Uterus (tissue), 2 donors: ENCODE measurements at regions not wholly inside any gene's neighbourhood (a gene's known extent, or its start where the extent isn't known, plus 50 kb on each side); places are given as distances from the start of the nearest gene placed in this dataset.

ENCODE experiments used
- CTCF ChIP-seq, 4 experiments: fragments of 200-600 bp in 2 of 4; fragments of 450-650 bp in 2 of 4; sonication (generic) in 2 of 4; IDR thresholded peaks; one replicate each; pipeline ENCODE4 v1.5.1; 2016 to 2019; ENCODE audit warnings: antibody characterized with exemption in 4 of 4, mild to moderate bottlenecking in 2 of 4, moderate library complexity in 1 of 4
- POLR2A ChIP-seq, 2 donors: fragments of 450-650 bp; IDR thresholded peaks; one replicate each; pipeline ENCODE4 v1.6.1; 2016; ENCODE audit warnings: antibody characterized with exemption in 2 of 2, mild to moderate bottlenecking in 1 of 2, moderate library complexity in 1 of 2

GRCh38 chr4:32032136-32032672 is 1312.0 kb downstream of the PCDH7 start:
- no peak for TF ChIP-seq POLR2A (IDR thresholded peaks at IDR 0.05)
- TF ChIP-seq CTCF (IDR thresholded peaks at IDR 0.05) = no peak
